GM12801 (cell line): ENCODE measurements at regions not wholly inside any gene's neighbourhood (a gene's known extent, or its start where the extent isn't known, plus 50 kb on each side); places are given as distances from the start of the nearest gene placed in this dataset.

Source experiments
- TF ChIP-seq, protein P1 (sequence below): IDR thresholded peaks from one replicate; pipeline ENCODE4 v1.5.1; 2011; ENCODE audit warnings: control low read depth; ENCODE audit not compliant: insufficient read length; ENCODE audit errors: extremely low read depth

DNA sequence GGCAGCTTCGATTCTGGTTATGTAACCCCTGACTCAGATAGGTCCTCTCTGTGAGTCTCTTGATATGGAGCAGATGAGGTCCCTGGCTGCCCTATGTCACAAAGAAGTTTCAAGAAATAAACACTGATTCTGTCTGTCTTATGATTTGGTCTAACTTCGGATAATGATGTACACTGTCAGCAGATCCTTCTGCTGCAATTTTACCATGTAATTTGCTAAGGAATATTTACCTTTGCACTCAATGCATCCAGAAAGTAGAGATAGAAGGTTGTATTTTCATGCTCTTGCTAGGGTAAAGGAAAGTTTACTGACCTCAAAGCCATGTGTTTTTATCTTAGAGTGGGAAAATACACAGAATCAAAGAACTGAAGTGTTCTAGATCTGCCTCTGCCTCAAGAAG is 98.2 kb downstream of the KLF5 start:
- TF ChIP-seq, protein P1, sequence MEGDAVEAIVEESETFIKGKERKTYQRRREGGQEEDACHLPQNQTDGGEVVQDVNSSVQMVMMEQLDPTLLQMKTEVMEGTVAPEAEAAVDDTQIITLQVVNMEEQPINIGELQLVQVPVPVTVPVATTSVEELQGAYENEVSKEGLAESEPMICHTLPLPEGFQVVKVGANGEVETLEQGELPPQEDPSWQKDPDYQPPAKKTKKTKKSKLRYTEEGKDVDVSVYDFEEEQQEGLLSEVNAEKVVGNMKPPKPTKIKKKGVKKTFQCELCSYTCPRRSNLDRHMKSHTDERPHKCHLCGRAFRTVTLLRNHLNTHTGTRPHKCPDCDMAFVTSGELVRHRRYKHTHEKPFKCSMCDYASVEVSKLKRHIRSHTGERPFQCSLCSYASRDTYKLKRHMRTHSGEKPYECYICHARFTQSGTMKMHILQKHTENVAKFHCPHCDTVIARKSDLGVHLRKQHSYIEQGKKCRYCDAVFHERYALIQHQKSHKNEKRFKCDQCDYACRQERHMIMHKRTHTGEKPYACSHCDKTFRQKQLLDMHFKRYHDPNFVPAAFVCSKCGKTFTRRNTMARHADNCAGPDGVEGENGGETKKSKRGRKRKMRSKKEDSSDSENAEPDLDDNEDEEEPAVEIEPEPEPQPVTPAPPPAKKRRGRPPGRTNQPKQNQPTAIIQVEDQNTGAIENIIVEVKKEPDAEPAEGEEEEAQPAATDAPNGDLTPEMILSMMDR = no peak

DNA sequence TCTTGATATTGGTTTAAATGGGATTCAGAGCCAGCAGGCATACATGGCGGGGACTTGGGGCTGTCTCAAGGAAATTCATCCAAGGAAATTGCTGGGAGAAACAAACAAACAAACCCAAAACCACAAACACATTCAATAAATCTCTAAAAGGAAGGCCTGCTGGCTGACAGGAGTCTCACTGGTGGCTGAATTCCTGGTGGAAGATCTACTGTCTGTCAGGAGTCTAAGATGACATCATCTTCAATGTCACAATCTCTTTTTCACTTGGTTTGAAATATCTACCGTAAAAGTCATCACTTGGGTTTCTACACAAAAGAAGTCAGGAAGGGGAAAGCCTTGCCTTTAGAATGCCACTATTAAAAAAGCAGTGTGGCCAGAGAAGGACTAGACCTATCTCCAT is 87.9 kb downstream of the KLF5 start:
- TF ChIP-seq, protein P1 = no peak

DNA sequence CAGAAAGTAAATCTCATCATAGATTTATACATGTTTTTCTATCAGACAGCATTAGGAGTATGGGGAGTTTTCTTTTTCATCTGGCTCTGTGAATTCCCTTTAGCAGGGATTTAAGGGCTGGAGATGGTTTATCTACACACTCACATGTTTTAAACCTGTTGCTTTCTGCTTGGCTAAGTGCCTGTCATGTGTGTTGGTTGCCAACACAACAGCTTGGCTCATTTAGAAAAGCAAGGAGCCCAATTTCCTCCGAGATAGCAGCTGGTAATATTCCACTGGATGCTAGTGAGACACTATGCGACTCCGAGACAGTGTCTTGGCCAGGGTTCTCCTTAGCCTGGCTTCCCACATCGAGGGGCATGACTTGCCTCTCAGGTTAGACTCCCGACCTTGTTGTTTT is 83.3 kb downstream of the KLF5 start:
- TF ChIP-seq, protein P1 = no peak

DNA sequence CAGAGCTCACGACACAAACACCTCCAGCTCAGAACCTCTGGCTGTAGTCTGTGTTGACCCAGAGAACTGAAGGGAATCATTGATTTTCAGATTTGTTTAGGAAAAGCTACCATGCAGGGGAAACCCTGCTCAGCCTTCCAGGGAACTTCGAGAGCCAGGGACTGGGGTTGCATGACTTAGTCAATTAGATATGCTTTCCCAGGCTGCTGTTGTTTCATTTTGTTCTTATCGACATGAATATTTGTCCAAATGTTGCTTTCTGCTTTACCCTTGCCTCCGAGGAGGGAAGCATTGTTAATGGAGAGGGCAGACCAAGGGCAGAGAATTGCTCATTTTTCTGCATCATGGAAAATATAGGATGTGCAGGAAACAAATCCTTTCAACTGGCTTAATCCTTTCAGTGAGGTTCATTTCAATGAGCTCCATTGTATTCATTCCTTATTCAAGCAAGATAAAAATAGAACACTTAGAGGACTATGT is 82.5 kb downstream of the KLF5 start:
- TF ChIP-seq, protein P1 = no peak

DNA sequence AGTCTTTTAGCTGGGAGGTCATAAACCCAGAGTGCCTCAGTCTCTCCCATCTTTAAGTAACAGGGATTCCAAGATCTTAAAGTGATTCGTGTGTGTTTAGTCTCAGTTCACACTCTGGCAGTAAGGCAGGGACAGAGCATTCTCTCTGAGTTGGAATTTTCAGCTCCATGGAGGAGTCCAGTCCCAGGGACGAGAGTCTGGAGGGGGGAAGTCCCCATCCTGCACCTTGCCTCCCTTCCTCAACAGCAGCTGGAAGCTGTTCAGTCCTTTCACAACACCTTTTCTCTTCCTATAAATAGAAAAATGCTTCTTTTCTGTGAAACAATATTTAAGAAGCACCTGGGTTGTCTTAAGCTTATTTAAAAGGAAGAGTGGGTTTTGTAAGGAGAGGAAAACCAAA is 82.0 kb downstream of the KLF5 start:
- TF ChIP-seq, protein P1 = no peak

DNA sequence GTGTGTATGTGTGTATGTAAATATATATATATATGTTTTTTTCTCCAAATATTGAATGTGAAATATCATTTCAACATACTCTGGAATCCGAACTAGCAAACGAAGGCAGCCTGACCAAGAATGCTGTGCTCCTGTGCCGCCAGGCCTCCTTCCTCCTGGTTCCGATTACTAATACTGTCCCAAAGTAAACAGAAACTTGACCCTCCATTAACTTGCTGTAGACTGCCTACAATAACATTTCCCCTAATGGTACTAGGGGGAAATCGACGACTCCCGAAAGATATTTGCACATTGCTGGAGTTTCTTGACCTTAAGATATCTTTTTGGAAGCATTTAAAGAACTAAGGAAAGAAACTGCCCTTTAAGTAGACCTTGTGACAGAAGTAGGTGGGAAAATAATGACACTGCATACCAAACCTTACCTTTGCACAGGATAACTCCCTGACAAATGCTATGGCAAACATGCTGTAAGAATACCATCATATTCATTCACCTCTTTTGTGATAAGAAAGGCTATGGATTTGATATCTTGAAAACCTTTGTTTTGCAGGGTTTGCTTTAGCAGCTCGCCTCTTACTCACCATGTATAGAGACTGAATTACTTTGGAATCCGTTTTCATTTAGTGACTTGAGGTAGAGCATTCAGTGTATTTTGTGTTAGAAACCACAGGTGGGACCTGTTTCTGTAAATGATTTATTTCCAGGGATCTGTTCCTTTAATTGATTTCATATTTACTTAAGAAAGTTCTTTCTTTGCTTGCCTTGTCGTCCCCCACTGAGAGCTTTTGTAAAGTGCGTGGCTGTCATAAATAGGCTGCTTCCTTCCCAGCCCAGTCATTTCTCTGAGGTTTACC is 80.1 kb downstream of the KLF5 start:
- TF ChIP-seq, protein P1 = no peak

DNA sequence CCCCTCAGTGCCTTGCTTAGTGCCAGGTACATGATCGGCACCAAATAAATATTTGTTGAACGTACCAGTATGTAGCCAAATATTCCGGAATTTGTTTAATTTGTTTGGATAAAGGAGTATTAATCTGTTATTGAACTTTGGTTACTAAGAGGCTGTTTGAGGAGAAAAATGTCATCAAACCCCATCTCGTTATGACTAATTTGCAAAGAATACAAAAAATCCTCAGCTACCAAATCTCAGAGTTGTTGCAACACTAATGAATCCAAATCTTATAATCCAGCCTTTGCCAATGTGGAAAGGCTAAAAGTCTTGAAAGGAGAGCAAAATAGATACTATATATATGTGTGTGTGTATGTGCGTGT is 79.5 kb downstream of the KLF5 start:
- TF ChIP-seq, protein P1 = no peak
